ENCODE measurements at regions not wholly inside any gene's neighbourhood (a gene's known extent, or its start where the extent isn't known, plus 50 kb on each side); places are given as distances from the start of the nearest gene placed in this dataset.

GRCh38 chr2:82508702-82509101 is 1950.4 kb downstream of the SUCLG1 start:
- H3K4me1 ChIP-seq (ENCODE audit: control insufficient read depth in 5 of 5, insufficient read depth in 5 of 5, low read length in 5 of 5) = no peaks in the 10 kb centered on the region
- no peak overlapping the region for H3K4me3 ChIP-seq
- no peak overlapping the region for H3K27ac ChIP-seq (ENCODE audit: low read depth in 1 of 2, low read length in 1 of 2)
- no peak overlapping the region for H3K9ac ChIP-seq (ENCODE audit: insufficient read depth in 1 of 2, low read length in 2 of 2)
- DNase-seq (no peak), ATAC-seq (ENCODE audit: insufficient read depth, low FRiP score) (no peak)
- TF ChIP-seq CTCF (IDR thresholded peaks at IDR 0.05; ENCODE audit: control extremely low read depth, extremely low read depth) = no peak
- 90% methylated on average over 2 of the region's 2 CpGs for WGBS, 2 donors
- no peaks in the 10 kb centered on the region for H3K27me3 ChIP-seq (ENCODE audit: control insufficient read depth in 3 of 3, insufficient read depth in 3 of 3, low read length in 2 of 3)
- H3K36me3 ChIP-seq (ENCODE audit: control insufficient read depth in 4 of 4, insufficient read depth in 4 of 4, low read length in 4 of 4) = no peaks in the 10 kb centered on the region
- peaks cover 0 to 6% (median 3%) of the 10 kb centered on the region in 4 donors for H3K9me3 ChIP-seq (ENCODE audit: control insufficient read depth in 4 of 4, insufficient read depth in 3 of 4, low read length in 3 of 4)

DNA sequence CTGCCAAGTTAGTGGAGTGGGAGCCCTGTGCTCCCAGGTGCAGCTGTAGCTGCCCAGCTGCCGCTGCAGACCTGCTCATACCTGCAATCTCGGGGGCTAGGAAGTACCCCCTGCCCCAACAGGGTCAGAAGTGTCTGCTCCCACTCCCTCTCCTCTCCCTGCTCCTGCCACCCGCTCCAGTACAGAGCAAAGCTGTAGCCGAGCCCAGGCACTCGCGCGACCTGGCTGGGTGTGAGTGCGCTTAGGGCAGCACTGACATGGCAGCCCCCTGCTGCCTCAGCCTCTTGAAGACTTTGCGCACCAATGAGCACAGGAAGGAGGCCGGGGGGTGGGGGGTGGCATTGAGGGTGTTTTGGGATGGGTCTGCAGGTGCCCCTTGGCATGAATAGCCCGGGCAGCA is 1951.4 kb downstream of the SUCLG1 start:
- H3K27me3 ChIP-seq (ENCODE audit: control insufficient read depth in 3 of 3, insufficient read depth in 3 of 3, low read length in 2 of 3) = no peaks in the 10 kb centered on the region
- no peak overlapping the region for H3K9ac ChIP-seq (ENCODE audit: insufficient read depth in 1 of 2, low read length in 2 of 2)
- ATAC-seq (ENCODE audit: insufficient read depth, low FRiP score) = no peak
- no peak overlapping the region for H3K4me3 ChIP-seq
- H3K36me3 ChIP-seq (ENCODE audit: control insufficient read depth in 4 of 4, insufficient read depth in 4 of 4, low read length in 4 of 4) = no peaks in the 10 kb centered on the region
- no peaks in the 10 kb centered on the region for H3K4me1 ChIP-seq (ENCODE audit: control insufficient read depth in 5 of 5, insufficient read depth in 5 of 5, low read length in 5 of 5)
- H3K9me3 ChIP-seq (ENCODE audit: control insufficient read depth in 4 of 4, insufficient read depth in 3 of 4, low read length in 3 of 4) = peaks cover 0 to 8% (median 3%) of the 10 kb centered on the region in 4 donors
- DNase-seq = no peak
- H3K27ac ChIP-seq (ENCODE audit: low read depth in 1 of 2, low read length in 1 of 2) = no peak overlapping the region
- WGBS, 2 donors = 95 to 96% methylated on average over 11 of the region's 11 CpGs
- no peak for TF ChIP-seq CTCF (IDR thresholded peaks at IDR 0.05; ENCODE audit: control extremely low read depth, extremely low read depth)

- ATAC-seq (ENCODE audit: insufficient read depth, low FRiP score) (no peak), DNase-seq (no peak)
- no peak for TF ChIP-seq CTCF (IDR thresholded peaks at IDR 0.05; ENCODE audit: control extremely low read depth, extremely low read depth)
- WGBS, 2 donors = 84 to 88% methylated on average over 4 of the region's 4 CpGs
- Histone ChIP-seq H3K9ac (ENCODE audit: insufficient read depth in 1 of 2, low read length in 2 of 2) (no peak overlapping the region), H3K27me3 (ENCODE audit: control insufficient read depth in 3 of 3, insufficient read depth in 3 of 3, low read length in 2 of 3) (no peaks in the 10 kb centered on the region), H3K4me1 (ENCODE audit: control insufficient read depth in 5 of 5, insufficient read depth in 5 of 5, low read length in 5 of 5) (no peaks in the 10 kb centered on the region), H3K4me3 (no peak overlapping the region), H3K9me3 (ENCODE audit: control insufficient read depth in 4 of 4, insufficient read depth in 3 of 4, low read length in 3 of 4) (peaks cover 0 to 9% (median 3%) of the 10 kb centered on the region in 4 donors), H3K27ac (ENCODE audit: low read depth in 1 of 2, low read length in 1 of 2) (no peak overlapping the region), H3K36me3 (ENCODE audit: control insufficient read depth in 4 of 4, insufficient read depth in 4 of 4, low read length in 4 of 4) (no peaks in the 10 kb centered on the region)
Measured at GRCh38 chr2:82501217-82501616, 1957.9 kb downstream of the SUCLG1 start.

DNA sequence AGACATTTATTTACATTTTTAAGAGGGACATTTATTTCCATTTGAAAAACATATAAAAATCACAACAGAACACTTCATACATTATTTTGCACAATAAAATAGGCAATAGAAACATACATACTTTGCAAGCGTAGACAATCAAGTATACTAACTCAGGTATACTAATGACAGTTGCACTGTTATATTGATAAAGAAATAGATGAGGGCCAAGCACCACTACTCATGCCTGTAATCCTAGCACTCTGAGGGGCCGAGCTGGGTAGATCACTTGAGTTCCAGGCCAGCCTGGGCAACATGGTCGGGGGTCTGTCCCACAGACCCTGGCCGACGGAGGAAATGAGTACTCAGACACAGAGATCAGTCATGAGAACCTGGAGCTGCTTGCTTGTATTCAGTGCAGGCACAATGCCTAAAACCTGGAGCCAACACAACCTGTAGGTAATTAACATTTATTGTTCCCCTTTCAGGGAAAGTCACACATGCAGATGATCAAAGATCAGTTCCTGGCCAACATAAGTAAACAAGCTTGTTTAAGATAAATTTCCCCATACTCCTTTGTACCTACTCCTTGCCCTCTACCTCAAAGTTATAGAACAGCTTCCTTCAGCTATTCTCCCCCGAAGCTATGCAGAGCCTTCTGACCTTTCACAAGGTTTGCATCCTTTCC is 1960.2 kb downstream of the SUCLG1 start:
- Histone ChIP-seq H3K9ac (ENCODE audit: insufficient read depth in 1 of 2, low read length in 2 of 2) (no peak overlapping the region), H3K4me3 (no peak overlapping the region), H3K9me3 (ENCODE audit: control insufficient read depth in 4 of 4, insufficient read depth in 3 of 4, low read length in 3 of 4) (peaks cover 0 to 9% (median 3%) of the 10 kb centered on the region in 4 donors), H3K27ac (ENCODE audit: low read depth in 1 of 2, low read length in 1 of 2) (no peak overlapping the region), H3K36me3 (ENCODE audit: control insufficient read depth in 4 of 4, insufficient read depth in 4 of 4, low read length in 4 of 4) (no peaks in the 10 kb centered on the region), H3K27me3 (ENCODE audit: control insufficient read depth in 3 of 3, insufficient read depth in 3 of 3, low read length in 2 of 3) (no peaks in the 10 kb centered on the region), H3K4me1 (ENCODE audit: control insufficient read depth in 5 of 5, insufficient read depth in 5 of 5, low read length in 5 of 5) (peaks cover 0 to 6% (median 3%) of the 10 kb centered on the region in 5 donors)
- TF ChIP-seq CTCF (IDR thresholded peaks at IDR 0.05; ENCODE audit: control extremely low read depth, extremely low read depth) = no peak
- WGBS, 2 donors = 79 to 88% methylated on average over 6 of the region's 6 CpGs
- no peak for ATAC-seq (ENCODE audit: insufficient read depth, low FRiP score)
- DNase-seq = no peak
